HG03064 (cell line): ENCODE measurements at regions not wholly inside any gene's neighbourhood (a gene's known extent, or its start where the extent isn't known, plus 50 kb on each side); places are given as distances from the start of the nearest gene placed in this dataset.

Experiments
- ATAC-seq: cut with Tn5 transposase; IDR thresholded peaks from one replicate; pipeline ENCODE4 v1.9.1; 2021; ENCODE audit warnings: low read depth; ENCODE audit not compliant: unreplicated experiment

DNA sequence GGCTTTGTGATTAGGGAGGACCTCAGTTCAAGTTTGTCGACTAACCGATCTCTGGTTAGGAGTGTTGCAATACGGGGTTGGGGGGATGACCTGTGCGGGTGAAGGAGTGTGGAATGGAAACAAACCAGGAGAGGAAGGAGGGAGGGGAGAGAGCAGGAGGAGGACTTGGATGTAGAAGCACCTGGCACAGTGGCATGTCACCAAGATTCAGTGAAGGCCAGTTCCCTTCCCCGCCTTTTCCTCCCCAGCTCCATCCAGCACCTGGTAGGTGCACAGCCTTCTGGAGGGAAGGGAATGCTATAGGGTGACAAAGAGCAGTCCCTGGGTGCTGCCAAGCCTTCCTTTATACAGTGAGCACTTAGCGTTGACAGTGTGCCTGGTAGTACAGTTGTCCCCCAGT is 107.4 kb upstream of the CRHR1 start:
- no peak for ATAC-seq

- ATAC-seq = no peak
Observed at GRCh38 chr17:45677770-45678169, 106.3 kb upstream of the CRHR1 start.

DNA sequence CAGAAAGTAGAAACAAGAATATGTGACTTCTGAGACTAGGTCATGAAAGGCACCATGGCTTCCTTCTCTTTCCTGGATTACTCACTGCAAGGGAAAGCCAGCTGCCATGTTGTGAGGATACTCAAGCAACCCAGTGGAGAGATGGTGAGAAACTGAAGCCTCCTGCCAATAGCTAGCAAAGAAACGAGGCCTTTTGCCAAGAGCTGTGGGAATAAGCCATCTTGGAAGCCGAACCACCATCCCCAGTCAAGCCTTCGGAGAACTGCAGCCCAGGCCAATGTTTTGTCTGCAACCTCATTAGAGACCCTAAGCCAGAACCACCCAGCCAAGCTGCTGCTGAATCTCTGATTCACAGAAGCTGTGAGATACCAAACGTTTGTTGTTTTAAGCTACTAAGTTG is 104.7 kb upstream of the CRHR1 start:
- ATAC-seq = no peak

- ATAC-seq = no peak
Observed at GRCh38 chr17:45680360-45680759, 103.8 kb upstream of the CRHR1 start.

DNA sequence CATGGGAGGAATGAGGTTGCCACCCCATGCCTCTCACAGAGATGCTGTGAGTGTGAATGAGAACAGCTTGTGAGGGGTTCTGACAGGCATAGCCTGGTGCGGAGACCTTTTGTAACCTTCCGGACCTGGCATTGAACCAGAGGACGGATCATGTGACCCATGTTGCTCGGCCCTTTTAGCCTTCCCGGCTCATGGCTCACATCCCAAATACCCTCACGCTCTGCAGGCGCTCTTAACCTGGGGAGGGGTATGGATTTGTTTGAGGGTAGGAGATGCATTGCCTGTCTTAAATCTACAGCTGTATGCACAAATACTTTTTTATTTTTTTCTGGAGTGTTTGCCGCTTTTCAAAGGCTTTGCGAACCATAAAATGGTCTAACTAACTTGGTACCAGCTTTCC is 102.4 kb upstream of the CRHR1 start:
- no peak for ATAC-seq

DNA sequence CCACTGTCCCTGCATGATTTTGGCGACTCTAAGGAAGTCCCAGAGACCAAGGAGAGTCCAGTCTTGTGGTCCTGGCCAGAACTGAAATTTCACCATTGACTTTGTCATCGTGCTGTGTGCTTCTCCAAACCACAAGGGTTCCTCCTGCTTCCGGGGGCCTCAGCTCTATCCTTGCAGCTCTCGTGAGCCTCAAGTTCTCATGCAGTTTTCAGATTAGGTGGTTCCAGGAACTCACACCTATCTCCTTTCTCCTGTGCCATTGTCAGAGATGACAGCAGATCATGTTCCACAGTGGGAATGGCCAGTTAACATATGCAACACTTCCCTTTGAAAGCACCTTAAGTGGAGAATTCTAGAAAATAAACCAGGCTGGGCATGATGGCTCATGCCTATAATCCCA is 97.9 kb upstream of the CRHR1 start:
- no peak for ATAC-seq

DNA sequence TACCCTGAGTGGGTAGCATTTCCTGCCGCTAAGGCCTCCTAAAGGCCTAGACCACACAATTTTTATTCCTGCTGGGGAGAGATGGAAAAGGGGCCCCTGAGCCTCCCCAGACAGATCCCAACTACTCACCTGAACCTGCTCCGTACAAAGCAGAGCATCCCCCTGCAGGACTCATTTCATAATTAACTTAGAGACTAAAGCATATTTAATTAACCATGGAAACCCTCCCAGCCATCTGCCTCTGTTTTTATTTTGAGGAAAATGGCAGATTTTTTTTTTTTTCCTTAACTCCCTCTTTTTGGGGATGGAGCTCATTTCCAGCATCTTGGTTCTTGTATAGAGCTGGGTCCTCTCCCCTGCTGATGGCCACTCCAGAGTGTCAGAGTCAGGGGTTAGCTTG is 96.5 kb upstream of the CRHR1 start:
- no peak for ATAC-seq

DNA sequence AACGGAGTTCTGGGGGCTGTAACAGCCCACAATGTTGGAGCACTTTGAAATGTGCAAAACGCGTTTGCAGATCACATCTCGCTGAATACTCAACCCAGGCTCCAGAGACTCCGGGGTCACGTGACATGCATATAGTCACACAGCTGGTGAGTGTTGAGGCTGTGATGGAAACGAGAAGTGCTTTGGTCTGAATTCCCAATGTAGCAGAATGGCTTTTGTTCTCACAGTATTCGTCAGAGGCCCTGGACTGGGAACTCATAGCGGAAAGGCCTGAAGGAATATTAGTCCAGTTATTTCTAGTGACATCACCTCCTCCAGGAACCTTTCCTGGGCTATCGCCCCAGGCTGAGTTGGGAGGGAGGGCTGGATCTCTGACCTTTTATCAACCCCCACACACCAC is 95.8 kb upstream of the CRHR1 start:
- ATAC-seq = no peak

- no peak for ATAC-seq
Observed at GRCh38 chr17:45688820-45689219, 95.3 kb upstream of the CRHR1 start.

- ATAC-seq = no peak
Observed at GRCh38 chr17:45689451-45689850, 94.7 kb upstream of the CRHR1 start.

DNA sequence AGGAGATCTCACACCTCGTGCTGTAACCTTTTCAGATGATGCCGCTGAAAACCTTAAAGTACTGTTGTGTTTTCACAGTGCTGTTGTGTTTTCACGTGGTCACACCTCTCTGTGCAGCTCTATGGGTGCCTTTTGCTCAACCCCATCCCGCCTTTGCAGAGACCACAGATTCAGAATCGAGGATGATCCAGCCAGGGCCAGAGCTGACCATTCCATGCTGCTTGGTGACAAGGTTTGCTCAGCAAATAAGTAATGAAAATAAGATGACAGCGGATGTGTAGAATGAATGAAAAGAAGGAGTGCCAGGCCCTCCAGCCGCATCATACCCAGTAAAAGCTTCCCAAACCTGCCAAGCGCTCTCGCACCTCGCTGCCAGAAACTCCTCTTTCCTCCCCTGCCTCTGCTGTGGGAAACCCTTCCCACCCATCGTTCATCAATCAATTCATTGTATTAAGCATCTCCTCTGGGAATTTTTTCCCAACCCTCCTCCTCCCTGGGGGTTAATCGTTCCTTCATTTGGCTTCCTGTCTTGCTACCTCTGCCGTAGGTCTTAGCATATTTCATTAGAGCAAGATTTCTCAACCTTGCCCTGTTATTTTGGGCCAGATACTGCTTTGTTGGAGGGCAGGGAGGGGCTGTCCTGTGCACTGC is 93.4 kb upstream of the CRHR1 start:
- ATAC-seq = no peak

DNA sequence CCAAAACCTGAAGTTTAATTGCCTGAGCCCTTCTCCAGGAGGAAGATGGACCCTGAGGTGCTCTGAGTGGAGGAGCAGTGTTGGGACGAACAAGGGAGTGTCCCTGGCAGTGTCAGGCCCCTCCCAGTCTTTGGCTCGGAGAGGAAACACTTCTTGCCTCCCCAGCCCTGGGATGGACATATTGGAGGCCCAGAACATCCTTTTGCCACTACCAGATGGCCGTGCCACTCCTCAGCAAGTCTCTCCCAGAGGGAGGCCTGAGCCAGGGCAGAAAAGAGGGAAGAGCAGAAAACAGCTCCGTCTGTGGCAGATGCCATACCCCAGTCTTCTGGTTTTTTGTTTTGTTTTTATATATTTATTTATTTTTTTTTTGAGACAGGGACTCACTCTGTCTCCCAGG is 91.5 kb upstream of the CRHR1 start:
- no peak for ATAC-seq

GRCh38 chr17:45693792-45694191 is 90.3 kb upstream of the CRHR1 start:
- ATAC-seq = no peak

GRCh38 chr17:45696442-45696841 is 87.7 kb upstream of the CRHR1 start:
- no peak for ATAC-seq

- ATAC-seq = no peak
Observed at GRCh38 chr17:45697076-45697475, 87.0 kb upstream of the CRHR1 start.

- ATAC-seq = no peak
Observed at GRCh38 chr17:45700171-45701090, 83.7 kb upstream of the CRHR1 start.

- no peak for ATAC-seq
Observed at GRCh38 chr17:45702666-45703266, 81.4 kb upstream of the CRHR1 start.

GRCh38 chr17:45703348-45703747 is 80.8 kb upstream of the CRHR1 start:
- ATAC-seq = no peak

- no peak for ATAC-seq
Observed at GRCh38 chr17:45703806-45704205, 80.3 kb upstream of the CRHR1 start.

GRCh38 chr17:45704251-45704650 is 79.9 kb upstream of the CRHR1 start:
- ATAC-seq = no peak

GRCh38 chr17:45705123-45706009 is 78.8 kb upstream of the CRHR1 start:
- no peak for ATAC-seq
